Gastroesophageal sphincter (tissue), 4 donors: ENCODE measurements at regions not wholly inside any gene's neighbourhood (a gene's known extent, or its start where the extent isn't known, plus 50 kb on each side); places are given as distances from the start of the nearest gene placed in this dataset.

Source experiments
- ATAC-seq: fragments of 150-250 bp; one replicate; pipeline ENCODE4 v1.9.1; 2016; ENCODE audit warnings: mild to moderate bottlenecking, moderate library complexity
- H3K27ac ChIP-seq, 4 donors: fragments of 200-600 bp; sonication (generic) in 3 of 4; 1 replicate in 3 of 4; 2 replicates in 1 of 4; pipeline ENCODE4 v1.5.1; 2016 to 2019
- H3K27me3 ChIP-seq: fragments of 200-600 bp; sonication (generic); one replicate; pipeline ENCODE4 v1.5.1; 2019
- H3K36me3 ChIP-seq, 2 donors: fragments of 200-600 bp; sonication (generic); one replicate each; pipeline ENCODE4 v1.5.1; 2019; ENCODE audit warnings: control low read depth in 1 of 2
- H3K4me1 ChIP-seq, 3 donors: fragments of 200-600 bp; sonication (generic); 1 replicate in 2 of 3; 2 replicates in 1 of 3; pipeline ENCODE4 v1.5.1; 2016 to 2019; ENCODE audit warnings: control low read depth in 2 of 3
- H3K4me3 ChIP-seq, 2 donors: fragments of 200-600 bp; sonication (generic); one replicate each; pipeline ENCODE4 v1.5.1; 2019; ENCODE audit warnings: mild to moderate bottlenecking in 1 of 2, moderate library complexity in 1 of 2
- H3K9me3 ChIP-seq, 3 donors: fragments of 200-600 bp; sonication (generic); one replicate each; pipeline ENCODE4 v1.5.1; 2017 to 2019; ENCODE audit warnings: control low read depth in 2 of 3
- CTCF ChIP-seq, 4 experiments: fragments of 200-600 bp in 2 of 4; fragments of 450-650 bp in 2 of 4; sonication (generic) in 1 of 4; IDR thresholded peaks; one replicate each; pipeline ENCODE4 v1.5.1; 2017 to 2019; ENCODE audit warnings: antibody characterized with exemption in 4 of 4, mild to moderate bottlenecking in 2 of 4, moderate library complexity in 2 of 4
- EP300 ChIP-seq: sonication (generic); formaldehyde crosslinking; IDR thresholded peaks from one replicate; pipeline ENCODE4 v1.6.1; 2017; ENCODE audit warnings: antibody characterized with exemption, mild to moderate bottlenecking
- POLR2A ChIP-seq, 2 donors: fragments of 450-650 bp; IDR thresholded peaks; one replicate each; pipeline ENCODE4 v1.6.1; 2017; ENCODE audit warnings: antibody characterized with exemption in 2 of 2, mild to moderate bottlenecking in 2 of 2, moderate library complexity in 1 of 2
- POLR2AphosphoS5 ChIP-seq: sonication (generic); formaldehyde crosslinking; IDR thresholded peaks from one replicate; pipeline ENCODE4 v1.6.1; 2017; ENCODE audit warnings: antibody characterized with exemption
- WGBS, 2 donors: methylation state at CpG; one replicate each; pipeline ENCODE4 v1.1.5; 2018; ENCODE audit warnings: low coverage in 1 of 2; 5-methylcytosine and 5-hydroxymethylcytosine counted together

- Histone ChIP-seq H3K36me3 (no peaks in the 10 kb centered on the region), H3K4me3 (no peak overlapping the region), H3K27ac (no peak overlapping the region), H3K4me1 (no peaks in the 10 kb centered on the region), H3K9me3 (no peaks in the 10 kb centered on the region), H3K27me3 (no peaks in the 10 kb centered on the region)
- ATAC-seq, result no peak
- TF ChIP-seq POLR2A (IDR thresholded peaks at IDR 0.05) (no peak), POLR2AphosphoS5 (no peak), CTCF (IDR thresholded peaks at IDR 0.05) (no peak), EP300 (no peak)
- 15 to 38% methylated on average over 1 of the region's 1 CpG for WGBS, 2 donors
Observed at GRCh38 chr4:163901319-163901718, 406.8 kb downstream of the TMA16 start.

- 83 to 92% methylated on average over 2 of the region's 2 CpGs for WGBS, 2 donors
Observed at GRCh38 chr4:163902417-163902816, 407.9 kb downstream of the TMA16 start.

DNA sequence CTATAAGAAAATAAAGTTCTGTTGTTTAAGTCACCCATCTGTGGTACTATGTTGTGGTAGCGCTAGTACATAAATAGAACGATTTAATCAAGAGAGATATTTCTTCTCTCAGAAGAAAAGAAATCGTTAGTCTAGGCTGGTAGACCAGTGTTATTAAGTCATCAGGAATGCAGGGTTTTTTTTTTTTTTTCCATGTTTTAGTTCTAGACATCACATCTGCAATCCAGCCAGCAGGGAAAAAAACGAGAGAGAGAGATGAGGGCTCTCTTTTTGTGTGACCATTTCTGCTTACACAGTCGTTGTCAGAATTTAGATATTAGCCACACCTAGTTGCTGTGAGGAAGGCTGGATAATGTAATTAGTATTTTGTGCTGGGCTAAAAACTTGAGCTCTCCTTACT lies 417.4 kb downstream of the TMA16 start:
- H3K9me3 ChIP-seq, result no peaks in the 10 kb centered on the region
- H3K27me3 ChIP-seq, result no peaks in the 10 kb centered on the region
- H3K36me3 ChIP-seq, result no peaks in the 10 kb centered on the region
- no peak for ATAC-seq
- WGBS, 2 donors, result 57 to 58% methylated on average over 4 to 5 of the region's 5 CpGs
- H3K4me1 ChIP-seq, result no peaks in the 10 kb centered on the region
- no peak overlapping the region for H3K4me3 ChIP-seq
- H3K27ac ChIP-seq, result no peak overlapping the region
- TF ChIP-seq CTCF (IDR thresholded peaks at IDR 0.05) (no peak), POLR2A (IDR thresholded peaks at IDR 0.05) (no peak), POLR2AphosphoS5 (no peak), EP300 (no peak)

More at GRCh38 chr4:163902417-163902816, 407.9 kb downstream of the TMA16 start:
- H3K36me3 ChIP-seq, result no peaks in the 10 kb centered on the region
- TF ChIP-seq CTCF (IDR thresholded peaks at IDR 0.05) (no peak), POLR2A (IDR thresholded peaks at IDR 0.05) (no peak), POLR2AphosphoS5 (no peak), EP300 (no peak)
- no peak overlapping the region for H3K27ac ChIP-seq
- no peak overlapping the region for H3K4me3 ChIP-seq
- H3K27me3 ChIP-seq, result no peaks in the 10 kb centered on the region
- H3K4me1 ChIP-seq, result no peaks in the 10 kb centered on the region
- ATAC-seq, result no peak
- H3K9me3 ChIP-seq, result no peaks in the 10 kb centered on the region

DNA sequence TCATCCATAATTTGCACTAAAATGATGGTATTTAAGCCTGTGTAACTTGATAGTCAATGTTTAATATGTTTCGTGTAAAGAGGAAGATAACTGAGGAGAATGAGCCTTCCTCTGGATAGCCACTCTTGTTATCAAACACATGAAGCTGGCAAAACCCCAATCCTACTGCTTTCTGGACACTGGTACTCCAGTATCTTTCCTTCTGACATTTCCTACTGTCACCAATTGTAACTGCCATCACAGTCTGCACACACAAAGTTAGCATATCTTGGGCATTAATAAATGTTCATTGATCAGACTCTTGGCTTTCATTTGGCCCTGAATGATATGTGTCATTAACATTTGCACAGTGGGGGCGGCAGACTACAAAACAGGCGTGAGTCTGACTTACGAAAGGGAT lies 419.1 kb downstream of the TMA16 start:
- Histone ChIP-seq H3K27ac (no peak overlapping the region), H3K4me3 (no peak overlapping the region), H3K27me3 (no peaks in the 10 kb centered on the region), H3K36me3 (no peaks in the 10 kb centered on the region), H3K9me3 (no peaks in the 10 kb centered on the region), H3K4me1 (no peaks in the 10 kb centered on the region)
- WGBS, 2 donors, result 60 to 74% methylated on average over 3 to 4 of the region's 4 CpGs
- ATAC-seq, result no peak
- TF ChIP-seq POLR2AphosphoS5, result no peak
- TF ChIP-seq EP300, result no peak
- no peak for TF ChIP-seq POLR2A (IDR thresholded peaks at IDR 0.05)
- no peak for TF ChIP-seq CTCF (IDR thresholded peaks at IDR 0.05)

DNA sequence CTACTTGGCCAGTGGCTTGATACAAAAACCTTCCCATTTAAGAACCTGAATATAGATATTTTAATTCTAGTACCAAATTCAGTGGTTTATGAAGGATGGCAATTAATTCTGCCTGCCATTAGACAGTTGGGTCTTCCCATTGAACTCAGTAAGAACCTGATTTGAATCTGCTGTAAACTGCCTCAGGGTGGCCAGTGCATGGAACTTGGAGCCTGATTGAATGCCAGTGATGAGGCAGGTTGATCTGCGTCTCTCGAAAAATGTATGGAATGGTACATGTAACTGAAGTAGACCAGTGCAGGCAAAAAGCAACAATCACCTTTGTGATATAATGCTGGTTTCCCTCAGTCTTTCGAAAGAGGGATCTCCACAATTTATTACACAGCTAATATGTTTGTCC lies 421.4 kb downstream of the TMA16 start:
- no peak for TF ChIP-seq POLR2AphosphoS5
- 83 to 97% methylated on average over 3 of the region's 3 CpGs for WGBS, 2 donors
- Histone ChIP-seq H3K27me3 (no peaks in the 10 kb centered on the region), H3K4me1 (no peaks in the 10 kb centered on the region), H3K27ac (no peak overlapping the region), H3K9me3 (no peaks in the 10 kb centered on the region), H3K36me3 (no peaks in the 10 kb centered on the region), H3K4me3 (no peak overlapping the region)
- no peak for ATAC-seq
